GM19351 (cell line): ENCODE measurements at regions not wholly inside any gene's neighbourhood (a gene's known extent, or its start where the extent isn't known, plus 50 kb on each side); places are given as distances from the start of the nearest gene placed in this dataset.

Source experiments
- ATAC-seq: cut with Tn5 transposase; IDR thresholded peaks from one replicate; pipeline ENCODE4 v1.9.1; 2021; ENCODE audit warnings: mild to moderate bottlenecking, moderate library complexity; ENCODE audit not compliant: unreplicated experiment

DNA sequence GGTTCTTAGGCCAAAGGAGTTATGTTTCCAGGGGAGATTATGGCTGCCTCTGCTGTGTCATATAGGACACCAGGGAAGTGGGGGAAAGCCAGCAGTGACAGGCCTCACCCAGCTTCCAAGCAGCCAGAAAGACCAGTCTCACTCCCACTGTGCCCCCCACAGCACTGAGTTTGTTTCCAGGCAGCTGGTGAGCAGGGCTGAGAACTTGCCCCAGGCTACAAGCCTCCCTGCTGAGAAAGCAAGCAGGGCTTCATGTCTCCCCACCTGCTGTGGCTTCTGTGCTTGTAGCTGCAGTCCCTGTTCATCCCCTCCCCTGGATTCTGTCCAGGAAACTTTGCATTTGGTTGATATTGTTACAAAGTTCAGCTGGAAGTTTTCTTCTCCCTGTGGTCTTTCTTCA lies 376.3 kb downstream of the PDCD6IP start:
- no peak for ATAC-seq

DNA sequence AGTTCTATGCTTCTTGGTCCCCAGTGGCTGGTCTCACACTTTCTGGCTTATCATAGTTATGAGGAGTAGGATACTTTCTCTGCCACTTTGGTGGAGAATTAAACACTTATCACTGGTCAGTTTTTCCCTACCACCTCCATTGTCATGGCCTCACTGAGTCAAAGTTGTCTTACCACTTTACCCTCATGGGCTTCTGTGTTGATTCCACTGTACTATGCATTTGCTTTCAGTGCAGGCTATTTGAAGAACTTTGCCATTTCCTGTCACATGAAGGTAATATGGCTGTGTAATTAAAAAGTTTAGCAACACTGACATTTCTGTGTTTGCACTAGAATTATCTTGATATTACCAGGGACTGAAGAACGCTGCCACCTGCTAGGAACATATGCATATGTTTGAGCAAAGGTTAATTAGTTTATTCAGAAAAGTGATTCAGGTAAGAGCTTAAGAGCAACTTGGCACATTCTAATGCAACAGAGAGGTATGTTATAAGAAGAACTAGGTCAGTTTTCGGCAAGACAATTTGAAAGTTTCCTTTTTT lies 377.3 kb downstream of the PDCD6IP start:
- no peak for ATAC-seq

DNA sequence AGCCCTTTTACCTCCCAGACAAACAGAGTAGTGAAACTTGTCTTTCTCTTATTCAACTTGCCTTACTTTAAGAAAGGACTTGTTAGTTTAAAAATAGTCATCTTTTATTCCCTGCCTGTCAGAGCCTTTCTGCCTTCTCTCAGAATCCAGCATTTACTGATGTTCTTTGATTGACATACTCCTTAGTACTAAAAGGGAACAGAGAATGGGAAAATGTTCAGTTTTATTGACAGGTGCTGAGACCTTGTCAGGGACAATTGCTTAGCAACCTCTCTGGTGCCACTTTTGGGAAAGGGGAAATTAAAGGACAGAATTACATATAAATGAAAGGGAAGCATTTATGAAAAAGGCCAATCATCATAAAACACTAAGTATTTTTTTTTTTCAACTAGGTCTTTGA lies 378.3 kb downstream of the PDCD6IP start:
- ATAC-seq: no peak

DNA sequence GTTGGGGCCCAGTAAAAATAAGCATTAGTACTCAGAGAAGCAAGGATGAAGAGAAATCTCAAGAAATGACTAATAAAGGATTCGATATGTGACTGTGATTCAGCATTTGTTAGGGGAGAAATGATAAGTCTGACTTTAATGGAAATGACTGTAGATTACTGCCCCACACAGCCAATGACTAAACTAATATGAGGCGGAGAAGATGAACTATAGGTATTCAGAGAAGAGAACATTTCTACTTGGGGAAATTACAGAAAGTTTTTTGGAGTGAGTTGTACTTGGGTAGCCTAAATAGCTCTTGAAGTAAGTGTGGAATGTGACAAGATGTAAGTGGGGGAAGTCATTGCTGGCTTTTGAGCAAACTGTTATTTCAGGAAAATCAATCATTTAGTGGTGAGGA lies 380.0 kb downstream of the PDCD6IP start:
- ATAC-seq: peak; percentile 64

DNA sequence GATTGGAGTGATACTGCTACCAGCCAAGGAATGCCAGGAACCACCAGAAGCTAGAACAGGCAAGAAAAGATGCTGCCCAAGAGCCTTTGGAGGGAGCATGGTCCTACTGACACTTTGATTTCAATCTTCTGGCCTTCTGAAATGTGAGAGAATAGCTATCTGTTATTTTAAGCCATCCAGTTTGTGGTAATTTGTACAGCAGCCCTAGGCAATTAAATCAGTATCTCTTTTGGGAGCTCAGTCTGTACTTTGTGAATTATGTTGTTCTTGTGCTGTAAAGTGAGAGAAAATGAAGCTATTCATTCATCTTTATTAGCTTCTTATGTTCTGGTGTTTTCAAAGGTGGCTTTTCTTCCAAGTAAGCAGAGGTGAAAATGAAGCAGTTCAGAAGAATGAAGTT lies 381.3 kb downstream of the PDCD6IP start:
- no peak for ATAC-seq

DNA sequence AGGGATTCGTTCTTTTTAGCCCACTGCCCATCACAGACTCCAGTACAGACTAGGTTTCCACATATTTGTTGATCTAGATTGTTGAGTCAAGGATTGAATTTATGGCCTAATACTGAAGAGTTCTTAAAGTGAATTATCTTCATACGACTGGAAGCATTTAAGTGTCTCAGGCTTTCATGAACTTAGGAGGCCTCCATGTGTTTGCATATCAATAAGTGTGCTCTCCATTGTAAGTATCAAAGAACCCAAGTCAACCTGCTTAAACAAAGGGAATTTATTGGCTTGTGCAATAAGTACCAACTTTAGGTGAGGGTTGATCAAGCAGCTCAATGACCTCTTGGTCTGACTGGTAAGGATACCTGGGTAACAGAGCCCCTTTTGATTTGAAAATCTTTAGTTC lies 382.1 kb downstream of the PDCD6IP start:
- no peak for ATAC-seq

DNA sequence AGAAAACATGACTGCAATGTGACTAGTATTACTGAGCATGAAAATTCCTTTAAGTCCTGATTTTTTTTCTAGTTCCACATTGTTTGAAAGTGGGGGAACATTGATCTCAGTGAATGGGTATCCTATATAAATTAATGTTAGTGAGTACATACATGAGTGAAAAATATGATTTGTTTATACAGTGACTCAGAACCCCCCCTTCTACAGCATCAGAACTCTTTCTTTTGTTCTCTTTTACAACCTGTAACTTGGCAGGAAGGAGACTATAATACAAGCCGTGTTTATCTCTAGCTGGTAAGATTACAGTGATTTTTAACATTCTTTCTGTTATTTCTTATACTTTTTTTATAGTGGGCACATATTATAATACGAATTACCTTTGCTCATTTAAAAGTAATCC lies 384.7 kb downstream of the PDCD6IP start:
- no peak for ATAC-seq

DNA sequence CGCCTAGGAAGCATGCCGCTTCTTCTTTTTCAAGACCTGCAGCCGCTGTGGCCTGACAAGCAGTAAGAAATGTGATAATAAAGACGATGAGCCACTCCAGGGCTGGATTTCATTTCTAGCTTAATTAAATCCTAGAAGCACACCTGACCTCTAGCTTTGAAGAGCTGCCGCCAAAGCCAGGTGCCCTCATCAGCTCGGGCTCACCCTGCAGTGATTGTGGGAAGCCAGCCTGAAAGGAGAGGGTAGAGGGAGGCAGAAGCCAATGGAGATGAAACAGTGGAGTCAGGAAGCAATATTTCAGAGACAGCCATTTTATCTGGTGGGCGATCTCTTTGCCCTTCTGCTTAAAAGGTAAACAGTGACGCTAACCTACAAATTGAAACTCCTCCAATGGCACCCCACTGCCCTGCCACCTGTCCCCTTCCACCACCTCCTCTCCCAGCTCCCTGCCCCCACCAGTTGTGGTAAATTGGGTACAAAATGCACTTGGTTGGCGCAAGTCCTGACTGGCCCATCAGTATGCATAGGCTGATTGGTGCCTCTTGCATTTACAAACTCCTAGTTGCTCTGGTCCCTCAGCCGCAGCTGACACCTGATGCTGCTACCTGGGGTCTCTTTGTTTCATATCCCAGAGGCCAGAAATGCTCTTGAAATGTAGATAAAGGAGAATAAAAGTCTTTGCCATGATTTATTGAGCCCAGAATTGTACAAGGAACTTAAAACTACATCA lies 385.3 kb downstream of the PDCD6IP start:
- no peak for ATAC-seq

DNA sequence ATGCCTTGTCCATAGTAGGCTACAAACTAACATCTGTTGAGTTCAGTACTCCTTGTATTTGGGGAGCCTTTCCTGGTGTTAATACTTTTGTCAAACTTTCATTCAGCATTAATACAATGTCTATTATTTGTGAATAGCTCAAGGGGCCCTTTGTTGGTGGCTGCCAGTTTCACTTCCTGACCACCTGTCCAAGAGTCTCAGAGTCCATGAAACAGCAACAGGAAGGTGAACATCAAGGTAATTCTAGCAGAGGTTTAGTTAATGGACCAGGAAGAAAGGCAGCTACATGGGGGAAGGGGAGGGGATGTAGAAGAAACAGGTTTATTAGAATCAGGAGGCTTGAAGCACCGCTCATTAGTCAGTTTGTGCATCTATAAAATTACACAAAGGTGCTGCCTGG lies 386.9 kb downstream of the PDCD6IP start:
- ATAC-seq: no peak

DNA sequence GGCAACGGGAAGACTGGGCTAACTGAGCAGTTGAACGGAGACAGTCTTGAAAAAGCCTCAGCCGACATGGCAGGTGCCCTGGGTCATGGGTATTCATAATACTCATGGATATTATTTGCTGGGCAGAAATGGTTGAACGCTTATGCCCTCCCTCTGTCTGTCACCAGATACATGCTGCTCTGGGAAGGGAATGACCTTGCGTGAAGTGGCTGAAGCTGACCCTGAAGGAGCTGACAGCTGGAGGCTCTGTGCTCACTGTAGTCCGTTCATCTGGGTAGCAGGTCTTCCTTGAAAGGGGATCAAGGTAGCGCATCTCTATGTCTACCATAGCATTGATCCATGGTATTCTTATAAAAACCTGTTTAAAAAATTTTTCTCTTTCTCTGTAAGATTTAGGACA lies 390.7 kb downstream of the PDCD6IP start:
- no peak for ATAC-seq

DNA sequence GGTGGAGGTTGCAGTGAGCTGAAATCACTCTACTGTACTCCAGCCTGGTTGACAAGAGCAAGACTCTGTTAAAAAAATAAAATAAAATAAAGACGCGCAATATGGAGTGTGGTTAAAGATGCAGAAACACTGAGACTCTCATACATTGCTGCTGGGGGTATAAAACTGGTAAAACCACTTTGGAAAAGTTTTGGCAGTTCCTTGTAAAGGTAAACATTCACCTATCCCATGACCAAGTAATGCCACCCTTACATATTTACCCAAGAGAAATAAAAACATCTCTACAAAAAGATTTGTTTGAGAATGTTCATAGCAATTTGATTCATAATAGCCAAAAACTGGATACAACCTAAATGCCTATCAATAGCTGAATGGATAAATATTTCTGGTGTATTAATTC lies 398.5 kb downstream of the PDCD6IP start:
- ATAC-seq: no peak

DNA sequence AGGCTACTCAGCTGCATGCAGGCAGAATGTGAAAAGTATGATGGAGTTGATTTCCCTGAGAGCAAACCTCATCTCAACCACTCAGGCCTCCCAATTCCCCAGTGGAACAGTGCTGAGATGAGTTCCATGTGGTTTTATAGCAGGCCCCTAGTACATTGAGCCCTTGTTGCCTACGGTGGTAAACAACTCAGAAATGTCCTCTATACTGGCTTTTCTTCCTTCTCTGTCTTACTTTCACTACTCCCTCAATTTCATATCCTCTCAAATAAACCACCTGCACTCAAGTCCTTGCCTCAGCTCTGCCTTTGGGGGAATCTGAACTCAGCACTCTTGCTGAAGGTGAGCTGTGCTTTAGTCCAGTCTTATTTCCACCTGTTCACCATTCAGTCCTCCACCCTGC lies 399.9 kb downstream of the PDCD6IP start:
- peak; percentile 54 for ATAC-seq

DNA sequence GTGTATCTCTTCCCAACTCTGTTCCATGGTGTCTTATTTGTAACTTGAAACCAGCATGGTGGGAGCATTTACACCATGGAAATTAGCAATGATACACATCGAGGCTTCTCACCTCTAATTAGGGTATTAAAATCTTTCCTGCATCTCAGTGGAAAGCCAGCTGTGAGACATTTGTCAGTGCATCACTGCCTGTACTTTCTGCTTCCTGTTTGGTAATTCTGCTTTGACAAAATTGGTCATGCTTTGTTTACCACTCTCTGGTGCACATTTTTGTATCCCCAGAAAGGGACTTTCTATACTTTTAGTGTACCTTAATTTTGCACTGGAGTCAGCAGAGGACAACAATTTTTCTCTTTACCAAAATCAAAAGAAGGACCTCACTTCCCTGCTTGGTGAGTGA lies 402.1 kb downstream of the PDCD6IP start:
- peak; percentile 85 for ATAC-seq

DNA sequence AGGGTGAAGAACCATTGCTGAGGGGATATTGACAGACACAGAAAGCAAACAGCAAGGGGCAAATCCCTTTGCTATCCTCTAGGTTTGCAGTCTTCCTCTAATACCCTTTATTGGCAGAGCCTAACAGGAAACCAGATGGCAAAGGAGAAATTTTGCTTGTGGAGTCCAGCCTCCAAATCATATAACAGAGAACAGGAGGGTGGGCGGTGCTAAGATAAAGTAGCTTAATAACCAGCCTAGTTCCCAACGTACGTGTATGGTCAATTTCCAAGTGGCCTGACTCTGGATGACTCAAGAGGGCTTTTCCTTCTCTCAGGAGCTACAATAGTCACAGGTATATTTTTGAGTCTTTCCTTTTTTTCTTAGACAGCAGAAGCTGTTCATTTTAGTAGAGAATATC lies 404.5 kb downstream of the PDCD6IP start:
- no peak for ATAC-seq

DNA sequence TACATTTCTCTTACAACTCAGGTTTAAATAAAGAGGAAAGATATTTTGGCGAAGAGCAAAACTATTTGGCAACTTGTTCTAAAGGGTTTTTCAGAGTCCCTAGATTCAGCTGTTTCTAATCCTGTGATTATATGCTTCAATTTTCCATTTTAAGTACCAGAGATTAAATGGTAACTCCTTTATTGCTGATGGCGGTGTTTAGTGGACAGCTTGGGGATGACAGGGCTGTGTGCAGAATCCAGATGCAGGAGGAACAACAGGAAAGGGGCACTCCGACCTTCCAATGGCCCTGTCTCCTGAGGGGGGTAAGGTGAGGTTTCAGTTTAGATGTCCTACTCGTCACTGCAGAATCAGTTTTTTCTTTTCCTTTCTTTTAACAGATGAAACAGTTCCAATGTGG lies 405.0 kb downstream of the PDCD6IP start:
- no peak for ATAC-seq

DNA sequence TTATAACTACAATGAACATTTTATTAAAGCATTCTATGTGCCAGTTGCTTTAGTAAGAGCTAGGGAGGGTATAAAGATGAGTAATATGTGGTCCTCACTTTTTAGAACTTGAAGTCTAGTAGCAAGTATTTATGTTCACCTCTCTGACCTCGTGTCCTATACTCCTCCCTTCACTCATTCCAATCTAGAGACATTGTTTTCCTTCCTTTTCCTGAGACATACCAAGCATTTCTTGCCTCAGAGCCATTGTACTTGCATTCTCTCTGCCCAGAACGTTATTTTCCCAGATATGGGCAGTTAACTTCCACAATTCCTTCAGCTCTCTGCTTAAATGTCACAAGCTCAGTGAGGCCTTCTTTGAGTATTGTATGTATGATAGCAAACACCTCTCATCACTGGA lies 408.6 kb downstream of the PDCD6IP start:
- ATAC-seq: no peak

DNA sequence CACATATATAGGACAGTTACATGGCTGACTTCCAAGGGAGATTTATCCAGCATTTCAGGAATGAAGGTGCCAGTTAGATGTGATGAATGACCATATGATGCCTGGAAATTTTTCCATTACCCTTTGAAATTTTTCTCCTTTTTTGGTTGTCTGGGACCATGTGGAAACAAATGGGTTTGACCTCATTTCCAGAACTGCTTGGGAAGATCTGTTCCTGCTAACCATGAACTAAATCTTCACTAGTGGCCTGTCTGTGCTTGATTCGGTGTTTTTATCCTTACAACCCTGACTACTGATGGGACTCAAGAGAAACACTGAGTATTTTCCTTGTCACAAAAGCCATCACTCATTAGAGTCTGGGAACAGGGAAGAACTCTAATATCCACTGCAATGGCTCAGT lies 409.4 kb downstream of the PDCD6IP start:
- ATAC-seq: no peak

DNA sequence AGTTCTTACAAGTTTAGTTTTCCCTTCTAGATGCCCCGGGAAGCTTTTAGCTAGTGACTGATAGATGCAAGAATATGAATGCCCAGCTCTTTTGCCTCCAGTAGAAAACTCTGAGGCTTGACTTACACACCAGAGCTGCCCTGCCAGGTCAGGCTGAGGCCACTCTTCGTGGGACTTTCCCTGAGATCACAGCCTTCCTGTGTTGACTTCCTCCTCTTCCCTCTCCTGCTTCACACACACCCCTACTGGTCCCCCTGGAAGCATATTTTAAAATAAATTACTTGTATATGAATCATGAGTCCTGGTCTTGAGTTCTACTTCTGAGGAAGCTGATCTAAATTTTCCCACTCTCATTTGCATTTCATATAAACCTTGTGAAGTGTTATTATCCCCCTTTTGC lies 413.7 kb downstream of the PDCD6IP start:
- no peak for ATAC-seq

DNA sequence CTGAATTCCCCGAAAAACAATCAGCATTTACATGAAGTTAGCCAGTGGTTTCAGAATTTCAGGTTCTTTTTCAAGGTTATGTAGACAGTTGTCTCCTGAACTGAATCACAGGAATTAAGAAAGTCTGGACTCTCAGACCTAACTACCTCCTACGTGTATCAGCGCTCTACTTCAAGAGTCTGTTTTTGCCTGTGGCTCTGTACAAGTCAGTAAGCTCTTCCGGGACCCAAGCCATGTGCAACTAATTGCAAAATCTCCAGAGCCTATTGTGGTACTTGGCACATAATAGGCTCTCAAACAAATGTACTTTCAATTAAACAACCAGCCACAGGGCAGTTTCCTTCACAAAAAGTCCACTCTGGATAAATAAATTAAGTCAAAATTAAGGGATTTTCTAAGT lies 414.2 kb downstream of the PDCD6IP start:
- no peak for ATAC-seq

DNA sequence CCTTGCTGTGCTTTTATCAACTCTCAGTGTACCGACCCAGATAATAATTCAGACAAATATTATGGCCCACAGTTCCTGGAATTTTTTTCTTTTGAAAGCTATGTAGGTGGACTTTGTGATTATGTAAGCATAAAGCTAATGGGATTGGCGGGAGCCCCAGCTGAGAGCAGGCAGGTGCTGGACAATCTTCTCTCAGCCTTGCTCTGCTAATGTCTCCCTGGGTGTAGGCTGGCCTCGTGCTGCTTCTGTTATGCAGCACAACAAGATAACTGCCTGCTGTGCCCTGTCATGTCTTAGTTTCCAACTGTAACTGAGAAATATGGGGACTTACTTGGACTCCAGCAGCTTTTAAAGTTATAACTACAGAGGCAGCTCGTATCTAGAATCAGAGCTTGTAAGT lies 415.0 kb downstream of the PDCD6IP start:
- ATAC-seq: no peak

DNA sequence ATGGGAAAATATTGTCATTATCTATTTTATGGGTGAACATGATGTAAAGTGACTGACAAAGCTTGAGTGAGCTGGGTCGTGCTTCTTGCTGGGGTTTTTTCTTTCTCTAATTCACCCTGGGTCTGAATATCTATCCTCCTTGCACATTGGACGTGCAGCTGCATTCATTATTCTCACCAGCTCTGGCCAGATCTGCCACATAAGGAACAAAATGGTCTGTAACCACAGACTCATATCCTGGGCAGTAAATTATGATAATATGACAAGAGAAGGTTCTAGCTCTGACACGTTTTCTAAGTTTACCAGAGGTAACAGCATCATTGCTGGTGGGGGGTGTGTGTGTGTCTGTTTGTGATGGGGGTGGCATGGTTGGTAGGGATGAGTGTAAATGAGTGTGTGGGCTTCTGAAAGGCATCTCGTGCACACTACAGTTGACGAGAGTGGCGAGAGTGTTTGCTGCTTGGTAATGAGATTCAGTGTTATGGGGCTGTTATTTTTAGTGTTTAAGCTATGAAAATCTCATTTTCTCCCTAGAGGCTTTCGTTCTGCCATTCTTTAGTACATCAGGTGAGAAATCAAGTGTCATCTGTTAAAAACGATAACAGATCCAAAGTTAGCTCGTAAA lies 418.4 kb downstream of the PDCD6IP start:
- peak; percentile 37 for ATAC-seq

DNA sequence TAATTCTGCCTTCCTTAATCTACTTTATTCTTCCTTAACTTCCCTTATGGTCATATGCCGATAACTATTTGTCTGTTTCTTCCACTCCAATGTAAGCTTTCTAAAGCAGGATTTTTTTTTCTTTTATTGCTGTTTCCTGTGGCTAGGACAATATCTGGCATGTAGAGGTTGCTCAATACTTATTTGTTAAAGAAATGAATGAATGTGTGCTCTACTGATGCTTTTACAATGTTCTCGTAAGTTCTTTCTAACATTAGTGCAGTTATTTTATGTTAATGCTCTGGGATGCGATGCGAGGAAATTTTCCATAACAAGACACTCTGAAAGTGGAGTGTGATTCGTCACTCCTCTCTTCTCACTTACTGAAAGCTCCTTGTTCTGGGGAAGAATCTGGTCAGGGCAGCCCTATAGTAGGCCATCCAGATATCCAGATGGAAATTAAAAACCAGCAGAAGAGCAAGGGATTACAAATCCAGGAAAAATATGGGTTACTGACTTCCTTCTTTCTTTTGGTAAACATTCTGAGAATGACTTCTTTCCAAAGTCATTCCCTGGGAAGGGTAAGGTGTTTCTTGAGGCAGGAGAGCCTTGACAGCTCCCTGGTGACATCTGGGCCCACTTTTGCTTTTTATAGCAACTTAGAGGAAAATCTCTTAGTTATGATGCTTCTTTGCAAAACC lies 420.4 kb downstream of the PDCD6IP start:
- no peak for ATAC-seq
